Cardiac muscle cell (in vitro differentiated cells and primary cell): ENCODE measurements at regions not wholly inside any gene's neighbourhood (a gene's known extent, or its start where the extent isn't known, plus 50 kb on each side); places are given as distances from the start of the nearest gene placed in this dataset.

Experiments
- DNase-seq, 2 donors: peaks; one replicate each; pipeline versions ENCODE4 v3.0.0 to v3.0.0-alpha.2; 2010 to 2017; ENCODE audit warnings: low read depth in 1 of 2, low spot score in 1 of 2
- H3K27ac ChIP-seq: fragments of 200-600 bp; sonication (generic); 2 replicates; pipeline ENCODE4 v1.5.1; 2016
- H3K27me3 ChIP-seq: fragments of 200-600 bp; sonication (generic); 2 replicates; pipeline ENCODE4 v1.6.0; 2016; ENCODE audit warnings: control low read depth
- H3K36me3 ChIP-seq: fragments of 200-600 bp; sonication (generic); 2 replicates; pipeline ENCODE4 v1.5.1; 2016; ENCODE audit warnings: control low read depth
- H3K4me1 ChIP-seq: fragments of 200-600 bp; sonication (generic); 2 replicates; pipeline ENCODE4 v1.8.1; 2017; ENCODE audit warnings: low read depth, mild to moderate bottlenecking, mixed run types
- H3K4me3 ChIP-seq: fragments of 200-600 bp; sonication (generic); 2 replicates; pipeline ENCODE4 v1.5.1; 2016; ENCODE audit warnings: mild to moderate bottlenecking
- H3K9me3 ChIP-seq: fragments of 200-600 bp; sonication (generic); 2 replicates; pipeline ENCODE4 v1.5.1; 2017; ENCODE audit warnings: low read depth, mild to moderate bottlenecking, control low read depth
- CTCF ChIP-seq: IDR thresholded peaks from 2 replicates; pipeline ENCODE4 v1.5.1; 2012; ENCODE audit warnings: low read depth, mild to moderate bottlenecking, low read length

GRCh38 chr4:129403848-129404247 is 307.9 kb downstream of the C4orf33 start:
- Histone ChIP-seq H3K27me3 (no peaks in the 10 kb centered on the region), H3K4me1 (no peaks in the 10 kb centered on the region), H3K9me3 (no peaks in the 10 kb centered on the region), H3K36me3 (no peaks in the 10 kb centered on the region), H3K4me3 (no peak overlapping the region), H3K27ac (no peak overlapping the region)
- TF ChIP-seq CTCF: no peak
- DNase-seq: no peak

GRCh38 chr4:129410115-129410514 is 314.2 kb downstream of the C4orf33 start:
- H3K9me3 ChIP-seq: no peaks in the 10 kb centered on the region
- DNase-seq: no peak
- TF ChIP-seq CTCF: no peak
- H3K27ac ChIP-seq: no peak overlapping the region
- H3K36me3 ChIP-seq: no peaks in the 10 kb centered on the region
- H3K4me1 ChIP-seq: no peaks in the 10 kb centered on the region
- H3K27me3 ChIP-seq: peaks cover 16% of the 10 kb centered on the region
- H3K4me3 ChIP-seq: no peak overlapping the region

GRCh38 chr4:129415004-129415403 is 319.1 kb downstream of the C4orf33 start:
- Histone ChIP-seq H3K9me3 (no peaks in the 10 kb centered on the region), H3K27me3 (peaks cover 27% of the 10 kb centered on the region), H3K4me3 (no peak overlapping the region), H3K36me3 (no peaks in the 10 kb centered on the region), H3K4me1 (peaks cover 3% of the 10 kb centered on the region), H3K27ac (no peak overlapping the region)
- no peak for DNase-seq
- no peak for TF ChIP-seq CTCF

GRCh38 chr4:129420637-129421036 is 324.7 kb downstream of the C4orf33 start:
- Histone ChIP-seq H3K4me1 (peaks cover 3% of the 10 kb centered on the region), H3K27ac (no peak overlapping the region), H3K27me3 (peaks cover 19% of the 10 kb centered on the region), H3K9me3 (no peaks in the 10 kb centered on the region), H3K36me3 (no peaks in the 10 kb centered on the region), H3K4me3 (no peak overlapping the region)
- TF ChIP-seq CTCF: no peak
- no peak for DNase-seq

- Histone ChIP-seq H3K4me1 (peaks cover 3% of the 10 kb centered on the region), H3K27me3 (peaks cover 12% of the 10 kb centered on the region), H3K9me3 (no peaks in the 10 kb centered on the region), H3K4me3 (no peak overlapping the region), H3K27ac (no peak overlapping the region), H3K36me3 (no peaks in the 10 kb centered on the region)
- DNase-seq: no peak
- no peak for TF ChIP-seq CTCF
These were observed 326.3 kb downstream of the C4orf33 start for GRCh38 chr4:129422277-129422676.

GRCh38 chr4:129428454-129428853 is 332.5 kb downstream of the C4orf33 start:
- Histone ChIP-seq H3K27ac (no peak overlapping the region), H3K36me3 (no peaks in the 10 kb centered on the region), H3K4me1 (no peaks in the 10 kb centered on the region), H3K27me3 (peaks cover 21% of the 10 kb centered on the region), H3K4me3 (no peak overlapping the region), H3K9me3 (no peaks in the 10 kb centered on the region)
- no peak for TF ChIP-seq CTCF
- DNase-seq: no peak
